ENCODE measurements at regions not wholly inside any gene's neighbourhood (a gene's known extent, or its start where the extent isn't known, plus 50 kb on each side); places are given as distances from the start of the nearest gene placed in this dataset.

GRCh38 chr2:142220901-142221300 is 90.1 kb upstream of the LRP1B start:
- no peaks in the 10 kb centered on the region for H3K4me1 Mint-ChIP-seq (ENCODE audit: low read depth)
- TF ChIP-seq CTCF (IDR thresholded peaks at IDR 0.05) = no peak
- no peaks in the 10 kb centered on the region for H3K27me3 Mint-ChIP-seq (ENCODE audit: insufficient read depth)
- H3K36me3 Mint-ChIP-seq (ENCODE audit: low read depth) = no peaks in the 10 kb centered on the region
- no peak for DNase-seq
- H3K27ac Mint-ChIP-seq = no peak overlapping the region
- H3K4me3 Mint-ChIP-seq = no peak overlapping the region
- H3K9me3 Mint-ChIP-seq = peaks cover 27% of the 10 kb centered on the region

- TF ChIP-seq CTCF (IDR thresholded peaks at IDR 0.05) = no peak
- Mint-ChIP-seq H3K4me1 (ENCODE audit: low read depth) (no peaks in the 10 kb centered on the region), H3K4me3 (no peak overlapping the region), H3K27me3 (ENCODE audit: insufficient read depth) (no peaks in the 10 kb centered on the region), H3K36me3 (ENCODE audit: low read depth) (no peaks in the 10 kb centered on the region), H3K27ac (no peak overlapping the region), H3K9me3 (peaks cover 24% of the 10 kb centered on the region)
- no peak for DNase-seq
Measured at GRCh38 chr2:142220239-142220638, 89.4 kb upstream of the LRP1B start.

- H3K27ac Mint-ChIP-seq = no peak overlapping the region
- H3K4me1 Mint-ChIP-seq (ENCODE audit: low read depth) = no peaks in the 10 kb centered on the region
Measured at GRCh38 chr2:142218471-142218870, 87.7 kb upstream of the LRP1B start.

GRCh38 chr2:142217804-142218203 is 87.0 kb upstream of the LRP1B start:
- no peak for DNase-seq
- no peaks in the 10 kb centered on the region for H3K36me3 Mint-ChIP-seq (ENCODE audit: low read depth)
- no peak overlapping the region for H3K27ac Mint-ChIP-seq
- H3K4me1 Mint-ChIP-seq (ENCODE audit: low read depth) = no peaks in the 10 kb centered on the region
- no peak overlapping the region for H3K4me3 Mint-ChIP-seq
- no peaks in the 10 kb centered on the region for H3K27me3 Mint-ChIP-seq (ENCODE audit: insufficient read depth)
- no peak for TF ChIP-seq CTCF (IDR thresholded peaks at IDR 0.05)
- H3K9me3 Mint-ChIP-seq = peaks cover 22% of the 10 kb centered on the region

More at GRCh38 chr2:142218471-142218870, 87.7 kb upstream of the LRP1B start:
- no peak overlapping the region for H3K4me3 Mint-ChIP-seq
- no peak for DNase-seq
- H3K27me3 Mint-ChIP-seq (ENCODE audit: insufficient read depth) = no peaks in the 10 kb centered on the region
- H3K9me3 Mint-ChIP-seq = peaks cover 24% of the 10 kb centered on the region
- no peak for TF ChIP-seq CTCF (IDR thresholded peaks at IDR 0.05)
- no peaks in the 10 kb centered on the region for H3K36me3 Mint-ChIP-seq (ENCODE audit: low read depth)

- no peaks in the 10 kb centered on the region for H3K27me3 Mint-ChIP-seq (ENCODE audit: insufficient read depth)
- no peak overlapping the region for H3K27ac Mint-ChIP-seq
- TF ChIP-seq CTCF (IDR thresholded peaks at IDR 0.05) = no peak
- H3K9me3 Mint-ChIP-seq = peaks cover 17% of the 10 kb centered on the region; the same call in 1 of the 2 replicates
- H3K36me3 Mint-ChIP-seq (ENCODE audit: low read depth) = no peaks in the 10 kb centered on the region
- H3K4me3 Mint-ChIP-seq = no peak overlapping the region
- DNase-seq = no peak
- no peaks in the 10 kb centered on the region for H3K4me1 Mint-ChIP-seq (ENCODE audit: low read depth)
Measured at GRCh38 chr2:142200062-142200461, 69.2 kb upstream of the LRP1B start.

GRCh38 chr2:142199073-142199472 is 68.3 kb upstream of the LRP1B start:
- H3K9me3 Mint-ChIP-seq = peaks cover 17% of the 10 kb centered on the region; the same call in 1 of the 2 replicates
- no peak overlapping the region for H3K4me3 Mint-ChIP-seq
- TF ChIP-seq CTCF (IDR thresholded peaks at IDR 0.05) = no peak
- no peaks in the 10 kb centered on the region for H3K36me3 Mint-ChIP-seq (ENCODE audit: low read depth)
- H3K27ac Mint-ChIP-seq = no peak overlapping the region
- H3K27me3 Mint-ChIP-seq (ENCODE audit: insufficient read depth) = no peaks in the 10 kb centered on the region
- DNase-seq = no peak
- H3K4me1 Mint-ChIP-seq (ENCODE audit: low read depth) = no peaks in the 10 kb centered on the region

Measured in HFFc6 (cell line).